OCI-LY7 (cell line): ENCODE measurements at regions not wholly inside any gene's neighbourhood (a gene's known extent, or its start where the extent isn't known, plus 50 kb on each side); places are given as distances from the start of the nearest gene placed in this dataset.

Experiments
- EZH2phosphoT487 ChIP-seq: fragments of 200-600 bp; sonication (generic); IDR thresholded peaks from 2 replicates; pipeline ENCODE4 v1.6.1; 2018; ENCODE audit warnings: low read depth, borderline replicate concordance, mild to moderate bottlenecking, mixed run types, antibody characterized with exemption, low read length, moderate library complexity, mixed read lengths
- TF ChIP-seq, protein P1 (sequence below): fragments of 200-600 bp; sonication (generic); conservative IDR thresholded peaks from 2 replicates; pipeline ENCODE4 v1.5.1; 2014; ENCODE audit warnings: mild to moderate bottlenecking, antibody characterized with exemption, low read length, moderate library complexity, mixed read lengths

DNA sequence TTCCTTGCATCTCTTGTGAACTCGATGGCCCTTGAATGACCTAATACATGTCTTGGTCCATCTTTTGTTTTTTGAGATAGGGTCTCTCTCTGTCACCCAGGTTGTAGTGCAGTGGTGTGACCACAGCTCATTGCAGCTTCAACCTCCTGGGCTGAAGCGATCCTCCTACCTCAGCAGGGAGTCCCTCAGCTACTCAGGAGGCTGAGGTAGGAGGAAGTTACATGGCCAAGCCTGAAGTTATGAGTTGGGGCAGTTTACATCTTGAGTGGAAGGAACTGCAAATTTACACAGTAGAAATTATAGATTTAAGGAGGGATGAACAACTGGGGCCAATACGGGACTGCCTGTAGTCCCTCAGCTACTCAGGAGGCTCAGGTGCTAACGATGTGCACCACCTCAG lies 97.2 kb upstream of the METTL14 start:
- TF ChIP-seq, protein P1, sequence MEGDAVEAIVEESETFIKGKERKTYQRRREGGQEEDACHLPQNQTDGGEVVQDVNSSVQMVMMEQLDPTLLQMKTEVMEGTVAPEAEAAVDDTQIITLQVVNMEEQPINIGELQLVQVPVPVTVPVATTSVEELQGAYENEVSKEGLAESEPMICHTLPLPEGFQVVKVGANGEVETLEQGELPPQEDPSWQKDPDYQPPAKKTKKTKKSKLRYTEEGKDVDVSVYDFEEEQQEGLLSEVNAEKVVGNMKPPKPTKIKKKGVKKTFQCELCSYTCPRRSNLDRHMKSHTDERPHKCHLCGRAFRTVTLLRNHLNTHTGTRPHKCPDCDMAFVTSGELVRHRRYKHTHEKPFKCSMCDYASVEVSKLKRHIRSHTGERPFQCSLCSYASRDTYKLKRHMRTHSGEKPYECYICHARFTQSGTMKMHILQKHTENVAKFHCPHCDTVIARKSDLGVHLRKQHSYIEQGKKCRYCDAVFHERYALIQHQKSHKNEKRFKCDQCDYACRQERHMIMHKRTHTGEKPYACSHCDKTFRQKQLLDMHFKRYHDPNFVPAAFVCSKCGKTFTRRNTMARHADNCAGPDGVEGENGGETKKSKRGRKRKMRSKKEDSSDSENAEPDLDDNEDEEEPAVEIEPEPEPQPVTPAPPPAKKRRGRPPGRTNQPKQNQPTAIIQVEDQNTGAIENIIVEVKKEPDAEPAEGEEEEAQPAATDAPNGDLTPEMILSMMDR: no peak
- no peak for TF ChIP-seq EZH2phosphoT487
